Fibroblast of pulmonary artery (primary cell): ENCODE measurements at regions not wholly inside any gene's neighbourhood (a gene's known extent, or its start where the extent isn't known, plus 50 kb on each side); places are given as distances from the start of the nearest gene placed in this dataset.

ENCODE experiments used
- DNase-seq: peaks from one replicate; pipeline ENCODE4 v3.0.0-alpha.2; 2010; ENCODE audit warnings: low read depth
- H3K4me3 ChIP-seq: replicated peaks from 2 replicates; pipeline ENCODE4 v1.5.1; 2011; ENCODE audit warnings: low read depth, mild to moderate bottlenecking, control low read depth, low read length, moderate library complexity
- CTCF ChIP-seq: IDR thresholded peaks from 2 replicates; pipeline ENCODE4 v1.5.1; 2011; ENCODE audit warnings: mild to moderate bottlenecking, control low read depth, low read length, inconsistent platforms; ENCODE audit errors: missing control alignments

- TF ChIP-seq CTCF, result no peak
- no peak overlapping the region for H3K4me3 ChIP-seq
- peak; percentile 14 for DNase-seq
Observed at GRCh38 chr4:137693641-137694040, 161.3 kb upstream of the PCDH18 start.

GRCh38 chr4:137692205-137692604, 159.9 kb upstream of the PCDH18 start:
- DNase-seq, result no peak
- no peak for TF ChIP-seq CTCF
- H3K4me3 ChIP-seq, result no peak overlapping the region

GRCh38 chr4:137688651-137689050, 156.4 kb upstream of the PCDH18 start:
- no peak overlapping the region for H3K4me3 ChIP-seq
- DNase-seq, result no peak
- no peak for TF ChIP-seq CTCF

GRCh38 chr4:137685357-137685756, 153.1 kb upstream of the PCDH18 start:
- no peak for DNase-seq
- no peak overlapping the region for H3K4me3 ChIP-seq
- no peak for TF ChIP-seq CTCF

GRCh38 chr4:137681081-137681480, 148.8 kb upstream of the PCDH18 start:
- H3K4me3 ChIP-seq, result no peak overlapping the region
- DNase-seq, result no peak
- TF ChIP-seq CTCF, result no peak

GRCh38 chr4:137678796-137679195, 146.5 kb upstream of the PCDH18 start:
- DNase-seq, result peak; percentile 44
- TF ChIP-seq CTCF, result no peak
- H3K4me3 ChIP-seq, result no peak overlapping the region

- H3K4me3 ChIP-seq, result no peak overlapping the region
- peak; percentile 85 for DNase-seq
- TF ChIP-seq CTCF, result no peak
Observed at GRCh38 chr4:137677863-137678262, 145.6 kb upstream of the PCDH18 start.
